Endodermal cell (in vitro differentiated cells): ENCODE measurements at regions not wholly inside any gene's neighbourhood (a gene's known extent, or its start where the extent isn't known, plus 50 kb on each side); places are given as distances from the start of the nearest gene placed in this dataset.

ENCODE experiments used
- DNase-seq: peaks from one replicate; pipeline ENCODE4 v3.0.0-alpha.2; 2017
- H3K27ac ChIP-seq: 2 replicates; pipeline ENCODE4 v1.5.1; 2013; ENCODE audit warnings: mild to moderate bottlenecking, low read depth, low read length, moderate library complexity
- H3K27me3 ChIP-seq: 2 replicates; pipeline ENCODE4 v1.6.1; 2013; ENCODE audit warnings: mild to moderate bottlenecking, low read length, moderate library complexity; ENCODE audit not compliant: insufficient read depth, control insufficient read depth, poor library complexity, severe bottlenecking
- H3K36me3 ChIP-seq: 2 replicates; pipeline ENCODE4 v1.7.0; 2013; ENCODE audit warnings: mild to moderate bottlenecking, low read length, moderate library complexity; ENCODE audit not compliant: control insufficient read depth, insufficient read depth
- H3K4me1 ChIP-seq: one replicate; pipeline ENCODE4 v1.7.0; 2013; ENCODE audit warnings: low read length; ENCODE audit not compliant: control insufficient read depth, insufficient read depth
- H3K4me3 ChIP-seq: 2 replicates; pipeline ENCODE4 v1.5.1; 2013; ENCODE audit warnings: mild to moderate bottlenecking, low read length, moderate library complexity
- H3K9ac ChIP-seq: 2 replicates; pipeline ENCODE4 v1.6.1; 2013; ENCODE audit warnings: mild to moderate bottlenecking, low read length, moderate library complexity; ENCODE audit not compliant: poor library complexity, severe bottlenecking; ENCODE audit errors: extremely low read depth
- H3K9me3 ChIP-seq: 2 replicates; pipeline ENCODE4 v1.6.1; 2013; ENCODE audit warnings: mild to moderate bottlenecking, low read length, moderate library complexity; ENCODE audit not compliant: control insufficient read depth
- H3K27ac Mint-ChIP-seq: 2 replicates; pipeline ENCODE4 v1.8.0; 2020; ENCODE audit warnings: mixed read lengths
- H3K27me3 Mint-ChIP-seq: 2 replicates; pipeline ENCODE4 v1.8.0; 2021; ENCODE audit warnings: mild to moderate bottlenecking, mixed read lengths; ENCODE audit not compliant: insufficient read depth
- H3K36me3 Mint-ChIP-seq: 2 replicates; pipeline ENCODE4 v1.8.0; 2020; ENCODE audit warnings: low read depth, mixed read lengths
- H3K4me1 Mint-ChIP-seq: 2 replicates; pipeline ENCODE4 v1.8.0; 2020; ENCODE audit warnings: mixed read lengths
- H3K4me3 Mint-ChIP-seq: 2 replicates; pipeline ENCODE4 v1.8.0; 2020; ENCODE audit warnings: mild to moderate bottlenecking, moderate library complexity, mixed read lengths
- H3K9me3 Mint-ChIP-seq: 2 replicates; pipeline ENCODE4 v1.8.0; 2020; ENCODE audit warnings: mild to moderate bottlenecking, mixed read lengths
- WGBS, 2 experiments: methylation state at CpG; one replicate each; pipeline versions ENCODE4 v1.1.5 to v1.1.7; 2013; ENCODE audit warnings: missing lambda C conversion rate in 2 of 2, mixed read lengths in 1 of 2; ENCODE audit not compliant: insufficient coverage in 1 of 2, insufficient read length in 1 of 2; 5-methylcytosine and 5-hydroxymethylcytosine counted together
- TF ChIP-seq, protein P1 (sequence below): fragments of 200-600 bp; sonication (generic); conservative IDR thresholded peaks from 2 replicates; pipeline ENCODE4 v1.5.0; 2021; ENCODE audit warnings: antibody characterized with exemption, mild to moderate bottlenecking

DNA sequence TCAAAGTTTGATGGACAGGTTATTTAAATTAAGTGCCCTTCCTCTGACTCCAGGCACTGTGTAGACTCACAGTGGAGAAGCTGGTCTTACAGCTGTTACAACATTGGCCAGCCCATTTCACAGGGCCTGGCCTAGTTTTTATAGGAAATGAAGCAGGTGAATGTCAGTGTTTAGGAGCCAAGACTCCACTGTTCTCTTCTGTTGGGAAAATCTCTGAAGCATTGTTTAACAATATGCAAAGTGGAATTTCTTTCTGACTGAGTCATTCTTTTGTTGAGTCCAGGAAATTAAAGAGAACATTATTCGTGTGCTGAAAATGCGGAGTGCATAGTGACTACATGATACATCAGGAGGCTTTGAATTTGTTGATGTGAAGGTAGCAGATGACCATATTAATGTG lies 64.7 kb downstream of the ARRDC4 start:
- TF ChIP-seq, protein P1, sequence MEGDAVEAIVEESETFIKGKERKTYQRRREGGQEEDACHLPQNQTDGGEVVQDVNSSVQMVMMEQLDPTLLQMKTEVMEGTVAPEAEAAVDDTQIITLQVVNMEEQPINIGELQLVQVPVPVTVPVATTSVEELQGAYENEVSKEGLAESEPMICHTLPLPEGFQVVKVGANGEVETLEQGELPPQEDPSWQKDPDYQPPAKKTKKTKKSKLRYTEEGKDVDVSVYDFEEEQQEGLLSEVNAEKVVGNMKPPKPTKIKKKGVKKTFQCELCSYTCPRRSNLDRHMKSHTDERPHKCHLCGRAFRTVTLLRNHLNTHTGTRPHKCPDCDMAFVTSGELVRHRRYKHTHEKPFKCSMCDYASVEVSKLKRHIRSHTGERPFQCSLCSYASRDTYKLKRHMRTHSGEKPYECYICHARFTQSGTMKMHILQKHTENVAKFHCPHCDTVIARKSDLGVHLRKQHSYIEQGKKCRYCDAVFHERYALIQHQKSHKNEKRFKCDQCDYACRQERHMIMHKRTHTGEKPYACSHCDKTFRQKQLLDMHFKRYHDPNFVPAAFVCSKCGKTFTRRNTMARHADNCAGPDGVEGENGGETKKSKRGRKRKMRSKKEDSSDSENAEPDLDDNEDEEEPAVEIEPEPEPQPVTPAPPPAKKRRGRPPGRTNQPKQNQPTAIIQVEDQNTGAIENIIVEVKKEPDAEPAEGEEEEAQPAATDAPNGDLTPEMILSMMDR = no peak
- Mint-ChIP-seq H3K27ac (no peak overlapping the region), H3K4me3 (no peak overlapping the region), H3K36me3 (no peaks in the 10 kb centered on the region), H3K27me3 (no peaks in the 10 kb centered on the region), H3K9me3 (no peaks in the 10 kb centered on the region), H3K4me1 (no peaks in the 10 kb centered on the region)
- Histone ChIP-seq H3K4me3 (no peak overlapping the region), H3K4me1 (no peaks in the 10 kb centered on the region), H3K27ac (no peak overlapping the region), H3K9ac (no peak overlapping the region), H3K36me3 (no peaks in the 10 kb centered on the region), H3K9me3 (no peaks in the 10 kb centered on the region), H3K27me3 (no peaks in the 10 kb centered on the region)
- no peak for DNase-seq
- 84 to 100% methylated on average over 2 of the region's 2 CpGs for WGBS, 2 experiments

DNA sequence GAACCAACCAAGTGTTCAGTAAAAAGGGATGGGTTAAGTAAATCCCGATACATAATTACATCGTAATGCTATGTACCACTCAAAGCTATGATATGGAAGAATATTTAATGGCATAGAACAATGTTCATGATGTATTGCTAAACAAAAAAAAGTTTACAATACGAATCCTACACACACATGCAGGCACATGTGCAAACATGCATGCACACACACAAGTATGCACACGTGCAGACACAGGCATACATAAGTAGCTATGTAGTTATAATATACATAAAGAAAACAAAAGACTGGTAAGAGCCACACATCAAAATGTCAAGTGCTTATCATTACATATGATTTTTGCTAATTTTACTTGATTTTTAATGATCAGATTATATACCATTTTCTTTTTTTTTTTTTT lies 74.2 kb downstream of the ARRDC4 start:
- Histone ChIP-seq H3K9me3 (no peaks in the 10 kb centered on the region), H3K4me3 (no peak overlapping the region), H3K9ac (no peak overlapping the region), H3K27ac (no peak overlapping the region), H3K4me1 (no peaks in the 10 kb centered on the region), H3K27me3 (no peaks in the 10 kb centered on the region), H3K36me3 (no peaks in the 10 kb centered on the region)
- WGBS, 2 experiments = 92% methylated on average over 2 of the region's 4 CpGs; no CpG with 5 or more reads in 1 of the 2 experiments
- no peak overlapping the region for H3K4me3 Mint-ChIP-seq
- no peaks in the 10 kb centered on the region for H3K27me3 Mint-ChIP-seq
- TF ChIP-seq, protein P1 = no peak
- no peaks in the 10 kb centered on the region for H3K36me3 Mint-ChIP-seq
- DNase-seq = no peak
- H3K9me3 Mint-ChIP-seq = no peaks in the 10 kb centered on the region
- H3K27ac Mint-ChIP-seq = no peak overlapping the region
- H3K4me1 Mint-ChIP-seq = peaks cover 3% of the 10 kb centered on the region

- H3K4me1 ChIP-seq = no peaks in the 10 kb centered on the region
- TF ChIP-seq, protein P1 = no peak
- peaks cover 3% of the 10 kb centered on the region for H3K4me1 Mint-ChIP-seq
- no peak for DNase-seq
- H3K27me3 ChIP-seq = no peaks in the 10 kb centered on the region
- no peak overlapping the region for H3K4me3 Mint-ChIP-seq
- H3K36me3 Mint-ChIP-seq = no peaks in the 10 kb centered on the region
- H3K27ac ChIP-seq = no peak overlapping the region
- H3K36me3 ChIP-seq = no peaks in the 10 kb centered on the region
- H3K27me3 Mint-ChIP-seq = no peaks in the 10 kb centered on the region
- no peaks in the 10 kb centered on the region for H3K9me3 Mint-ChIP-seq
- no peak overlapping the region for H3K27ac Mint-ChIP-seq
- no peaks in the 10 kb centered on the region for H3K9me3 ChIP-seq
- 90 to 94% methylated on average over 7 of the region's 7 CpGs for WGBS, 2 experiments
- no peak overlapping the region for H3K4me3 ChIP-seq
- no peak overlapping the region for H3K9ac ChIP-seq
Measured at GRCh38 chr15:98035134-98035533, 74.6 kb downstream of the ARRDC4 start.
